Retinal pigment epithelial cell (primary cell): ENCODE measurements at regions not wholly inside any gene's neighbourhood (a gene's known extent, or its start where the extent isn't known, plus 50 kb on each side); places are given as distances from the start of the nearest gene placed in this dataset.

ENCODE experiments used
- DNase-seq: peaks from one replicate; pipeline ENCODE4 v3.0.0-alpha.2; 2010; ENCODE audit warnings: low read depth
- H3K4me3 ChIP-seq: 2 replicates; pipeline ENCODE4 v1.5.1; 2011; ENCODE audit warnings: mild to moderate bottlenecking, low read length, control low read depth, moderate library complexity
- CTCF ChIP-seq: conservative IDR thresholded peaks from 2 replicates; pipeline ENCODE4 v1.5.1; 2011; ENCODE audit warnings: low read depth, low read length, control low read depth, inconsistent platforms

GRCh38 chr12:67442347-67442841 is 173.2 kb downstream of the CAND1 start:
- no peak for DNase-seq
- TF ChIP-seq CTCF, result no peak
- H3K4me3 ChIP-seq, result peak overlapping the region; percentile 10

- DNase-seq, result no peak
- TF ChIP-seq CTCF, result no peak
- H3K4me3 ChIP-seq, result no peak overlapping the region
These were observed 173.7 kb downstream of the CAND1 start for GRCh38 chr12:67442896-67443295.

- DNase-seq, result no peak
- no peak for TF ChIP-seq CTCF
- H3K4me3 ChIP-seq, result no peak overlapping the region
These were observed 175.4 kb downstream of the CAND1 start for GRCh38 chr12:67444542-67444941.

- H3K4me3 ChIP-seq, result no peak overlapping the region
- no peak for DNase-seq
- no peak for TF ChIP-seq CTCF
These were observed 177.6 kb downstream of the CAND1 start for GRCh38 chr12:67446716-67447115.

GRCh38 chr12:67447180-67447579 is 178.0 kb downstream of the CAND1 start:
- no peak overlapping the region for H3K4me3 ChIP-seq
- no peak for DNase-seq
- TF ChIP-seq CTCF, result no peak

GRCh38 chr12:67449591-67450052 is 180.5 kb downstream of the CAND1 start:
- no peak for DNase-seq
- TF ChIP-seq CTCF, result no peak
- H3K4me3 ChIP-seq, result no peak overlapping the region

- DNase-seq, result no peak
These were observed 181.3 kb downstream of the CAND1 start for GRCh38 chr12:67450441-67450840.

More at GRCh38 chr12:67450441-67450840, 181.3 kb downstream of the CAND1 start:
- no peak for TF ChIP-seq CTCF
- H3K4me3 ChIP-seq, result no peak overlapping the region
